GM12875 (cell line): ENCODE measurements at regions not wholly inside any gene's neighbourhood (a gene's known extent, or its start where the extent isn't known, plus 50 kb on each side); places are given as distances from the start of the nearest gene placed in this dataset.
"Not testable (repeated sequence)": the region's sequence is repeated elsewhere in the genome, so short reads cannot be mapped to it uniquely, and the experiment has no call there.

ENCODE experiments used
- H3K4me3 ChIP-seq: one replicate; pipeline ENCODE4 v1.5.1; 2011; ENCODE audit warnings: low read depth, low read length, control low read depth
- CTCF ChIP-seq: IDR thresholded peaks from 2 replicates; pipeline ENCODE4 v1.5.1; 2011; ENCODE audit warnings: low read depth, mild to moderate bottlenecking, control low read depth, inconsistent platforms, low read length, moderate library complexity, borderline replicate concordance; ENCODE audit not compliant: insufficient read depth

GRCh38 chr3:181610083-181610972 is 101.4 kb upstream of the SOX2 start:
- TF ChIP-seq CTCF = no peak
- no peak overlapping the region for H3K4me3 ChIP-seq

GRCh38 chr3:181609030-181609767 is 102.5 kb upstream of the SOX2 start:
- no peak for TF ChIP-seq CTCF
- H3K4me3 ChIP-seq = no peak overlapping the region

GRCh38 chr3:181604267-181604666 is 107.5 kb upstream of the SOX2 start:
- TF ChIP-seq CTCF = no peak
- H3K4me3 ChIP-seq = no peak overlapping the region

- no peak overlapping the region for H3K4me3 ChIP-seq
- no peak for TF ChIP-seq CTCF
Observed at GRCh38 chr3:181596126-181596525, 115.6 kb upstream of the SOX2 start.

GRCh38 chr3:181590939-181591338 is 120.8 kb upstream of the SOX2 start:
- not testable (repeated sequence) for H3K4me3 ChIP-seq

GRCh38 chr3:181582619-181583018 is 129.1 kb upstream of the SOX2 start:
- no peak overlapping the region for H3K4me3 ChIP-seq
- no peak for TF ChIP-seq CTCF

- TF ChIP-seq CTCF = no peak
- no peak overlapping the region for H3K4me3 ChIP-seq
Observed at GRCh38 chr3:181581656-181582055, 130.1 kb upstream of the SOX2 start.
